ENCODE measurements at regions not wholly inside any gene's neighbourhood (a gene's known extent, or its start where the extent isn't known, plus 50 kb on each side); places are given as distances from the start of the nearest gene placed in this dataset.
"Not testable (repeated sequence)": the region's sequence is repeated elsewhere in the genome, so short reads cannot be mapped to it uniquely, and the experiment has no call there.

- Histone ChIP-seq H3K27me3 (ENCODE audit: control insufficient read depth, insufficient read depth, low read length) (no peaks in the 10 kb centered on the region), H3K4me3 (ENCODE audit: insufficient read depth, low read depth, low read length) (no peak overlapping the region), H3K36me3 (replicated peaks; ENCODE audit: control insufficient read depth, insufficient read depth, low read length) (no peaks in the 10 kb centered on the region)
- no peak for DNase-seq
Measured at GRCh38 chr12:78269620-78270019, 438.9 kb downstream of the NAV3 start.

GRCh38 chr12:78271546-78271945 lies 440.9 kb downstream of the NAV3 start:
- Histone ChIP-seq H3K36me3 (replicated peaks; ENCODE audit: control insufficient read depth, insufficient read depth, low read length) (no peaks in the 10 kb centered on the region), H3K4me3 (ENCODE audit: insufficient read depth, low read depth, low read length) (no peak overlapping the region), H3K27me3 (ENCODE audit: control insufficient read depth, insufficient read depth, low read length) (no peaks in the 10 kb centered on the region)
- DNase-seq: no peak

GRCh38 chr12:78275886-78276285 lies 445.2 kb downstream of the NAV3 start:
- Histone ChIP-seq H3K4me3 (ENCODE audit: insufficient read depth, low read depth, low read length) (no peak overlapping the region), H3K36me3 (replicated peaks; ENCODE audit: control insufficient read depth, insufficient read depth, low read length) (no peaks in the 10 kb centered on the region), H3K27me3 (ENCODE audit: control insufficient read depth, insufficient read depth, low read length) (no peaks in the 10 kb centered on the region)
- no peak for DNase-seq

- Histone ChIP-seq H3K4me3 (ENCODE audit: insufficient read depth, low read depth, low read length) (no peak overlapping the region), H3K27me3 (ENCODE audit: control insufficient read depth, insufficient read depth, low read length) (no peaks in the 10 kb centered on the region), H3K36me3 (replicated peaks; ENCODE audit: control insufficient read depth, insufficient read depth, low read length) (no peaks in the 10 kb centered on the region)
- DNase-seq: no peak
Measured at GRCh38 chr12:78278706-78279190, 448.1 kb downstream of the NAV3 start.

GRCh38 chr12:78279567-78279966 lies 448.9 kb downstream of the NAV3 start:
- H3K4me3 ChIP-seq (ENCODE audit: insufficient read depth, low read depth, low read length): no peak overlapping the region
- DNase-seq: no peak
- no peaks in the 10 kb centered on the region for H3K36me3 ChIP-seq (replicated peaks; ENCODE audit: control insufficient read depth, insufficient read depth, low read length)
- H3K27me3 ChIP-seq (ENCODE audit: control insufficient read depth, insufficient read depth, low read length): no peaks in the 10 kb centered on the region

GRCh38 chr12:78281102-78281501 lies 450.4 kb downstream of the NAV3 start:
- not testable (repeated sequence) for DNase-seq; H3K4me3 ChIP-seq (ENCODE audit: insufficient read depth, low read depth, low read length); H3K27me3 ChIP-seq (ENCODE audit: control insufficient read depth, insufficient read depth, low read length)

GRCh38 chr12:78284417-78284816 lies 453.7 kb downstream of the NAV3 start:
- Histone ChIP-seq H3K4me3 (ENCODE audit: insufficient read depth, low read depth, low read length) (no peak overlapping the region), H3K27me3 (ENCODE audit: control insufficient read depth, insufficient read depth, low read length) (no peaks in the 10 kb centered on the region), H3K36me3 (replicated peaks; ENCODE audit: control insufficient read depth, insufficient read depth, low read length) (no peaks in the 10 kb centered on the region)
- no peak for DNase-seq

More at GRCh38 chr12:78281102-78281501, 450.4 kb downstream of the NAV3 start:
- not testable (repeated sequence) for H3K36me3 ChIP-seq (replicated peaks; ENCODE audit: control insufficient read depth, insufficient read depth, low read length)

GRCh38 chr12:78290606-78291345 lies 460.1 kb downstream of the NAV3 start:
- no peaks in the 10 kb centered on the region for H3K36me3 ChIP-seq (replicated peaks; ENCODE audit: control insufficient read depth, insufficient read depth, low read length)
- DNase-seq: no peak
- H3K4me3 ChIP-seq (ENCODE audit: insufficient read depth, low read depth, low read length): no peak overlapping the region
- H3K27me3 ChIP-seq (ENCODE audit: control insufficient read depth, insufficient read depth, low read length): no peaks in the 10 kb centered on the region

GRCh38 chr12:78293059-78293686 lies 462.5 kb downstream of the NAV3 start:
- Histone ChIP-seq H3K36me3 (replicated peaks; ENCODE audit: control insufficient read depth, insufficient read depth, low read length) (no peaks in the 10 kb centered on the region), H3K4me3 (ENCODE audit: insufficient read depth, low read depth, low read length) (no peak overlapping the region), H3K27me3 (ENCODE audit: control insufficient read depth, insufficient read depth, low read length) (no peaks in the 10 kb centered on the region)
- DNase-seq: no peak

GRCh38 chr12:78301282-78301681 lies 470.6 kb downstream of the NAV3 start:
- H3K4me3 ChIP-seq (ENCODE audit: insufficient read depth, low read depth, low read length); H3K36me3 ChIP-seq (replicated peaks; ENCODE audit: control insufficient read depth, insufficient read depth, low read length); H3K27me3 ChIP-seq (ENCODE audit: control insufficient read depth, insufficient read depth, low read length); DNase-seq: not testable (repeated sequence)

- H3K27me3 ChIP-seq (ENCODE audit: control insufficient read depth, insufficient read depth, low read length): no peaks in the 10 kb centered on the region
- DNase-seq: no peak
- H3K4me3 ChIP-seq (ENCODE audit: insufficient read depth, low read depth, low read length): no peak overlapping the region
- no peaks in the 10 kb centered on the region for H3K36me3 ChIP-seq (replicated peaks; ENCODE audit: control insufficient read depth, insufficient read depth, low read length)
Measured at GRCh38 chr12:78305808-78306207, 475.1 kb downstream of the NAV3 start.

GRCh38 chr12:78306236-78306635 lies 475.5 kb downstream of the NAV3 start:
- Histone ChIP-seq H3K27me3 (ENCODE audit: control insufficient read depth, insufficient read depth, low read length) (no peaks in the 10 kb centered on the region), H3K36me3 (replicated peaks; ENCODE audit: control insufficient read depth, insufficient read depth, low read length) (no peaks in the 10 kb centered on the region), H3K4me3 (ENCODE audit: insufficient read depth, low read depth, low read length) (no peak overlapping the region)
- no peak for DNase-seq

GRCh38 chr12:78308701-78309100 lies 478.0 kb downstream of the NAV3 start:
- Histone ChIP-seq H3K27me3 (ENCODE audit: control insufficient read depth, insufficient read depth, low read length) (no peaks in the 10 kb centered on the region), H3K36me3 (replicated peaks; ENCODE audit: control insufficient read depth, insufficient read depth, low read length) (no peaks in the 10 kb centered on the region), H3K4me3 (ENCODE audit: insufficient read depth, low read depth, low read length) (no peak overlapping the region)
- DNase-seq: no peak

GRCh38 chr12:78315028-78315427 lies 484.3 kb downstream of the NAV3 start:
- no peak for DNase-seq
- Histone ChIP-seq H3K27me3 (ENCODE audit: control insufficient read depth, insufficient read depth, low read length) (no peaks in the 10 kb centered on the region), H3K36me3 (replicated peaks; ENCODE audit: control insufficient read depth, insufficient read depth, low read length) (no peaks in the 10 kb centered on the region), H3K4me3 (ENCODE audit: insufficient read depth, low read depth, low read length) (no peak overlapping the region)

- Histone ChIP-seq H3K27me3 (ENCODE audit: control insufficient read depth, insufficient read depth, low read length) (no peaks in the 10 kb centered on the region), H3K36me3 (replicated peaks; ENCODE audit: control insufficient read depth, insufficient read depth, low read length) (no peaks in the 10 kb centered on the region), H3K4me3 (ENCODE audit: insufficient read depth, low read depth, low read length) (no peak overlapping the region)
- no peak for DNase-seq
Measured at GRCh38 chr12:78316136-78316535, 485.4 kb downstream of the NAV3 start.
